SU-DHL-6 (cell line): ENCODE measurements at regions not wholly inside any gene's neighbourhood (a gene's known extent, or its start where the extent isn't known, plus 50 kb on each side); places are given as distances from the start of the nearest gene placed in this dataset.

Experiments
- EZH2phosphoT487 ChIP-seq: fragments of 200-600 bp; sonication (generic), shearing (Covaris generic); conservative IDR thresholded peaks from 2 replicates; pipeline ENCODE4 v1.6.1; 2018; ENCODE audit warnings: mild to moderate bottlenecking, antibody characterized with exemption, low read length, moderate library complexity, mixed read lengths
- TF ChIP-seq, protein P1 (sequence below): fragments of 200-600 bp; sonication (generic); IDR thresholded peaks from one replicate; pipeline ENCODE4 v1.5.1; 2017; ENCODE audit warnings: antibody characterized with exemption, mild to moderate bottlenecking, low read length, moderate library complexity; ENCODE audit not compliant: insufficient read depth, poor library complexity, severe bottlenecking

DNA sequence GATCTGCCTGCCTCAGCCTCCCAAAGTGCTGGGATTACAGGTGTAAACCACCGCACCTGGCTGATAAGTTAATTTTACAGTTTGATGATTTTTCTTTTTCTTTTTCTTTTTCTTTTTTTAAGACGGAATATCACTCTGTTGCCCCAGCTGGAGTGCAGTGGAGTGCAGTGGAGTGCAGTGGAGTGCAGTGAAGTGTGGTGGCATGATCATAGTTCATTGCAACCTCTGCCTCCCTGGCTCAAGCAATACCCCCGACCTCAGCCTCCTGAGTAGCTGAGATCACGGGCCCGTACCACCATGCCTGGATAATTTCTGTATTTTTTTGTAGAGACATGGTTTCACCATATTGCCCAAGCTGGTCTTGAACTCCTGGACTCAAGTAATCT lies 84.4 kb upstream of the CXADR start:
- TF ChIP-seq, protein P1, sequence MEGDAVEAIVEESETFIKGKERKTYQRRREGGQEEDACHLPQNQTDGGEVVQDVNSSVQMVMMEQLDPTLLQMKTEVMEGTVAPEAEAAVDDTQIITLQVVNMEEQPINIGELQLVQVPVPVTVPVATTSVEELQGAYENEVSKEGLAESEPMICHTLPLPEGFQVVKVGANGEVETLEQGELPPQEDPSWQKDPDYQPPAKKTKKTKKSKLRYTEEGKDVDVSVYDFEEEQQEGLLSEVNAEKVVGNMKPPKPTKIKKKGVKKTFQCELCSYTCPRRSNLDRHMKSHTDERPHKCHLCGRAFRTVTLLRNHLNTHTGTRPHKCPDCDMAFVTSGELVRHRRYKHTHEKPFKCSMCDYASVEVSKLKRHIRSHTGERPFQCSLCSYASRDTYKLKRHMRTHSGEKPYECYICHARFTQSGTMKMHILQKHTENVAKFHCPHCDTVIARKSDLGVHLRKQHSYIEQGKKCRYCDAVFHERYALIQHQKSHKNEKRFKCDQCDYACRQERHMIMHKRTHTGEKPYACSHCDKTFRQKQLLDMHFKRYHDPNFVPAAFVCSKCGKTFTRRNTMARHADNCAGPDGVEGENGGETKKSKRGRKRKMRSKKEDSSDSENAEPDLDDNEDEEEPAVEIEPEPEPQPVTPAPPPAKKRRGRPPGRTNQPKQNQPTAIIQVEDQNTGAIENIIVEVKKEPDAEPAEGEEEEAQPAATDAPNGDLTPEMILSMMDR = no peak
- TF ChIP-seq EZH2phosphoT487 = no peak
